ENCODE measurements at regions not wholly inside any gene's neighbourhood (a gene's known extent, or its start where the extent isn't known, plus 50 kb on each side); places are given as distances from the start of the nearest gene placed in this dataset.

GRCh38 chr12:94790370-94790769, 140.0 kb upstream of the TMCC3 start:
- TF ChIP-seq EZH2 (IDR thresholded peaks at IDR 0.05; ENCODE audit: borderline replicate concordance, low read length) (no peak), CTCF (IDR thresholded peaks at IDR 0.05; ENCODE audit: low read length) (no peak)
- Histone ChIP-seq H3K4me3 (ENCODE audit: low read depth, low read length, poor library complexity, severe bottlenecking) (no peak overlapping the region), H3K4me1 (ENCODE audit: insufficient read depth, low read length, severe bottlenecking) (no peaks in the 10 kb centered on the region), H3K36me3 (ENCODE audit: insufficient read depth, low read length) (no peaks in the 10 kb centered on the region; the same call in 1 of the 2 replicates), H3F3A (ENCODE audit: insufficient read depth, low read length) (no peaks in the 10 kb centered on the region), H3K27ac (ENCODE audit: low read depth, low read length, poor library complexity, severe bottlenecking) (no peak overlapping the region), H3K27me3 (ENCODE audit: insufficient read depth, low read length) (0 out of 2 replicates have a peak, but pooled peaks cover 5% of the 10 kb centered on the region), H3K9ac (ENCODE audit: low read length) (no peak overlapping the region), H4K20me1 (ENCODE audit: insufficient read depth, low read length) (no peaks in the 10 kb centered on the region), H3K9me3 (ENCODE audit: low read length) (no peaks in the 10 kb centered on the region), H3K9me2 (ENCODE audit: low read depth, low read length) (no peaks in the 10 kb centered on the region), H3K4me2 (ENCODE audit: low read length) (no peak overlapping the region), H3K79me2 (ENCODE audit: insufficient read depth, low read length) (no peaks in the 10 kb centered on the region), H2AFZ (ENCODE audit: low read length) (no peak overlapping the region)

GRCh38 chr12:94789510-94790225, 139.3 kb upstream of the TMCC3 start:
- no peak for TF ChIP-seq CTCF (IDR thresholded peaks at IDR 0.05; ENCODE audit: low read length)
- TF ChIP-seq EZH2 (IDR thresholded peaks at IDR 0.05; ENCODE audit: borderline replicate concordance, low read length): no peak
- Histone ChIP-seq H3K4me2 (ENCODE audit: low read length) (no peak overlapping the region), H3K27ac (ENCODE audit: low read depth, low read length, poor library complexity, severe bottlenecking) (no peak overlapping the region), H3K79me2 (ENCODE audit: insufficient read depth, low read length) (no peaks in the 10 kb centered on the region), H3K36me3 (ENCODE audit: insufficient read depth, low read length) (no peaks in the 10 kb centered on the region; the same call in 1 of the 2 replicates), H3F3A (ENCODE audit: insufficient read depth, low read length) (no peaks in the 10 kb centered on the region), H3K9me3 (ENCODE audit: low read length) (no peaks in the 10 kb centered on the region), H3K9me2 (ENCODE audit: low read depth, low read length) (no peaks in the 10 kb centered on the region), H3K4me3 (ENCODE audit: low read depth, low read length, poor library complexity, severe bottlenecking) (no peak overlapping the region), H2AFZ (ENCODE audit: low read length) (no peak overlapping the region), H4K20me1 (ENCODE audit: insufficient read depth, low read length) (no peaks in the 10 kb centered on the region), H3K4me1 (ENCODE audit: insufficient read depth, low read length, severe bottlenecking) (no peaks in the 10 kb centered on the region), H3K9ac (ENCODE audit: low read length) (no peak overlapping the region), H3K27me3 (ENCODE audit: insufficient read depth, low read length) (0 out of 2 replicates have a peak, but pooled peaks cover 5% of the 10 kb centered on the region)

GRCh38 chr12:94788298-94788697, 137.9 kb upstream of the TMCC3 start:
- no peaks in the 10 kb centered on the region for H3K4me1 ChIP-seq (ENCODE audit: insufficient read depth, low read length, severe bottlenecking)
- H3K9me3 ChIP-seq (ENCODE audit: low read length): no peaks in the 10 kb centered on the region
- H3F3A ChIP-seq (ENCODE audit: insufficient read depth, low read length): no peaks in the 10 kb centered on the region
- no peak overlapping the region for H3K9ac ChIP-seq (ENCODE audit: low read length)
- H3K9me2 ChIP-seq (ENCODE audit: low read depth, low read length): no peaks in the 10 kb centered on the region
- no peak overlapping the region for H3K4me2 ChIP-seq (ENCODE audit: low read length)
- 0 out of 2 replicates have a peak, but pooled peaks cover 5% of the 10 kb centered on the region for H3K27me3 ChIP-seq (ENCODE audit: insufficient read depth, low read length)
- H3K79me2 ChIP-seq (ENCODE audit: insufficient read depth, low read length): no peaks in the 10 kb centered on the region
- no peak overlapping the region for H3K4me3 ChIP-seq (ENCODE audit: low read depth, low read length, poor library complexity, severe bottlenecking)
- no peak overlapping the region for H3K27ac ChIP-seq (ENCODE audit: low read depth, low read length, poor library complexity, severe bottlenecking)
- H2AFZ ChIP-seq (ENCODE audit: low read length): no peak overlapping the region
- no peaks in the 10 kb centered on the region for H4K20me1 ChIP-seq (ENCODE audit: insufficient read depth, low read length)
- TF ChIP-seq CTCF (IDR thresholded peaks at IDR 0.05; ENCODE audit: low read length) (no peak), EZH2 (IDR thresholded peaks at IDR 0.05; ENCODE audit: borderline replicate concordance, low read length) (no peak)
- H3K36me3 ChIP-seq (ENCODE audit: insufficient read depth, low read length): no peaks in the 10 kb centered on the region; the same call in 1 of the 2 replicates
